SK-N-DZ (cell line): ENCODE measurements at regions not wholly inside any gene's neighbourhood (a gene's known extent, or its start where the extent isn't known, plus 50 kb on each side); places are given as distances from the start of the nearest gene placed in this dataset.
"Not testable (repeated sequence)": the region's sequence is repeated elsewhere in the genome, so short reads cannot be mapped to it uniquely, and the experiment has no call there.

ENCODE experiments used
- DNase-seq: peaks from one replicate; pipeline ENCODE4 v3.0.0-alpha.2; 2015; ENCODE audit warnings: low spot score

- no peak for DNase-seq
Observed at GRCh38 chr16:87145181-87146176, 171.7 kb downstream of the C16orf95 start.

- no peak for DNase-seq
Observed at GRCh38 chr16:87146676-87147075, 170.5 kb downstream of the C16orf95 start.

GRCh38 chr16:87149051-87149450, 168.1 kb downstream of the C16orf95 start:
- DNase-seq = no peak

GRCh38 chr16:87150262-87150661, 166.9 kb downstream of the C16orf95 start:
- DNase-seq = no peak

GRCh38 chr16:87150681-87151280, 166.4 kb downstream of the C16orf95 start:
- DNase-seq = no peak

GRCh38 chr16:87152221-87152755, 164.9 kb downstream of the C16orf95 start:
- no peak for DNase-seq

GRCh38 chr16:87153326-87153725, 163.9 kb downstream of the C16orf95 start:
- no peak for DNase-seq

- not testable (repeated sequence) for DNase-seq
Observed at GRCh38 chr16:87155315-87155714, 161.9 kb downstream of the C16orf95 start.

- DNase-seq = no peak
Observed at GRCh38 chr16:87156195-87156594, 161.0 kb downstream of the C16orf95 start.

GRCh38 chr16:87160234-87160636, 157.0 kb downstream of the C16orf95 start:
- DNase-seq = no peak

- no peak for DNase-seq
Observed at GRCh38 chr16:87160701-87161337, 156.4 kb downstream of the C16orf95 start.

GRCh38 chr16:87161410-87161809, 155.8 kb downstream of the C16orf95 start:
- DNase-seq = not testable (repeated sequence)

- DNase-seq = no peak
Observed at GRCh38 chr16:87161822-87162676, 155.1 kb downstream of the C16orf95 start.

GRCh38 chr16:87162799-87163198, 154.4 kb downstream of the C16orf95 start:
- not testable (repeated sequence) for DNase-seq

GRCh38 chr16:87163637-87164036, 153.6 kb downstream of the C16orf95 start:
- no peak for DNase-seq

GRCh38 chr16:87165151-87165550, 152.0 kb downstream of the C16orf95 start:
- no peak for DNase-seq

GRCh38 chr16:87165885-87166284, 151.3 kb downstream of the C16orf95 start:
- DNase-seq = no peak

- no peak for DNase-seq
Observed at GRCh38 chr16:87166321-87166720, 150.9 kb downstream of the C16orf95 start.

GRCh38 chr16:87166934-87167333, 150.3 kb downstream of the C16orf95 start:
- no peak for DNase-seq

GRCh38 chr16:87169509-87169995, 147.6 kb downstream of the C16orf95 start:
- peak; percentile 26 for DNase-seq

GRCh38 chr16:87170310-87170709, 146.9 kb downstream of the C16orf95 start:
- no peak for DNase-seq
